ENCODE measurements at regions not wholly inside any gene's neighbourhood (a gene's known extent, or its start where the extent isn't known, plus 50 kb on each side); places are given as distances from the start of the nearest gene placed in this dataset.

- DNase-seq (ENCODE audit: low read depth): no peak
Observed at GRCh38 chr5:68482199-68482598, 266.6 kb downstream of the PIK3R1 start.

- no peak for DNase-seq (ENCODE audit: low read depth)
Observed at GRCh38 chr5:68484307-68485068, 268.9 kb downstream of the PIK3R1 start.

GRCh38 chr5:68489556-68489955 is 274.0 kb downstream of the PIK3R1 start:
- DNase-seq (ENCODE audit: low read depth): no peak

GRCh38 chr5:68490406-68490805 is 274.9 kb downstream of the PIK3R1 start:
- no peak for DNase-seq (ENCODE audit: low read depth)

- DNase-seq (ENCODE audit: low read depth): no peak
Observed at GRCh38 chr5:68494771-68495170, 279.2 kb downstream of the PIK3R1 start.

- DNase-seq (ENCODE audit: low read depth): no peak
Observed at GRCh38 chr5:68499987-68500386, 284.4 kb downstream of the PIK3R1 start.

GRCh38 chr5:68500813-68501212 is 285.3 kb downstream of the PIK3R1 start:
- DNase-seq (ENCODE audit: low read depth): no peak

- DNase-seq (ENCODE audit: low read depth): no peak
Observed at GRCh38 chr5:68502531-68502930, 287.0 kb downstream of the PIK3R1 start.

GRCh38 chr5:68504306-68504705 is 288.8 kb downstream of the PIK3R1 start:
- no peak for DNase-seq (ENCODE audit: low read depth)

- DNase-seq (ENCODE audit: low read depth): no peak
Observed at GRCh38 chr5:68505917-68506860, 290.6 kb downstream of the PIK3R1 start.

GRCh38 chr5:68515514-68515913 is 300.0 kb downstream of the PIK3R1 start:
- no peak for DNase-seq (ENCODE audit: low read depth)

GRCh38 chr5:68518286-68518685 is 302.7 kb downstream of the PIK3R1 start:
- DNase-seq (ENCODE audit: low read depth): no peak

- no peak for DNase-seq (ENCODE audit: low read depth)
Observed at GRCh38 chr5:68519143-68519542, 303.6 kb downstream of the PIK3R1 start.

GRCh38 chr5:68521776-68522175 is 306.2 kb downstream of the PIK3R1 start:
- no peak for DNase-seq (ENCODE audit: low read depth)

- no peak for DNase-seq (ENCODE audit: low read depth)
Observed at GRCh38 chr5:68522863-68523262, 307.3 kb downstream of the PIK3R1 start.

GRCh38 chr5:68528821-68529273 is 313.3 kb downstream of the PIK3R1 start:
- DNase-seq (ENCODE audit: low read depth): no peak

- DNase-seq (ENCODE audit: low read depth): no peak
Observed at GRCh38 chr5:68529581-68529980, 314.0 kb downstream of the PIK3R1 start.

- DNase-seq (ENCODE audit: low read depth): no peak
Observed at GRCh38 chr5:68531970-68532369, 316.4 kb downstream of the PIK3R1 start.

GRCh38 chr5:68533051-68533450 is 317.5 kb downstream of the PIK3R1 start:
- no peak for DNase-seq (ENCODE audit: low read depth)

- DNase-seq (ENCODE audit: low read depth): no peak
Observed at GRCh38 chr5:68533571-68534084, 318.1 kb downstream of the PIK3R1 start.

- no peak for DNase-seq (ENCODE audit: low read depth)
Observed at GRCh38 chr5:68534131-68534940, 318.8 kb downstream of the PIK3R1 start.

GRCh38 chr5:68534956-68535520 is 319.5 kb downstream of the PIK3R1 start:
- DNase-seq (ENCODE audit: low read depth): no peak

All from activated gamma-delta T cell treated with anti-CD3 and anti-CD28 coated beads, Interleukin-2, amount 50 U/mL, for 16 hours (primary cell).